HT1080 (cell line): ENCODE measurements at regions not wholly inside any gene's neighbourhood (a gene's known extent, or its start where the extent isn't known, plus 50 kb on each side); places are given as distances from the start of the nearest gene placed in this dataset.
"Not testable (repeated sequence)": the region's sequence is repeated elsewhere in the genome, so short reads cannot be mapped to it uniquely, and the experiment has no call there.

Source experiments
- DNase-seq: peaks from one replicate; pipeline ENCODE4 v3.0.0-alpha.2; 2015; ENCODE audit warnings: low read depth

GRCh38 chr13:67493835-67494234 is 263.7 kb upstream of the PCDH9 start:
- DNase-seq, result no peak

- DNase-seq, result no peak
These were observed 258.9 kb upstream of the PCDH9 start for GRCh38 chr13:67489016-67489415.

- DNase-seq, result no peak
These were observed 251.3 kb upstream of the PCDH9 start for GRCh38 chr13:67481445-67481844.

- peak; percentile 46 for DNase-seq
These were observed 244.0 kb upstream of the PCDH9 start for GRCh38 chr13:67474115-67474514.

- no peak for DNase-seq
These were observed 239.5 kb upstream of the PCDH9 start for GRCh38 chr13:67469623-67470022.

GRCh38 chr13:67466569-67466968 is 236.4 kb upstream of the PCDH9 start:
- no peak for DNase-seq

- DNase-seq, result no peak
These were observed 234.0 kb upstream of the PCDH9 start for GRCh38 chr13:67464154-67464553.

- DNase-seq, result no peak
These were observed 232.0 kb upstream of the PCDH9 start for GRCh38 chr13:67462098-67462497.

- not testable (repeated sequence) for DNase-seq
These were observed 222.4 kb upstream of the PCDH9 start for GRCh38 chr13:67452526-67452925.

- DNase-seq, result no peak
These were observed 215.3 kb upstream of the PCDH9 start for GRCh38 chr13:67445436-67445835.

GRCh38 chr13:67443923-67444322 is 213.8 kb upstream of the PCDH9 start:
- DNase-seq, result no peak

- DNase-seq, result no peak
These were observed 210.3 kb upstream of the PCDH9 start for GRCh38 chr13:67440236-67440975.

- no peak for DNase-seq
These were observed 209.2 kb upstream of the PCDH9 start for GRCh38 chr13:67439365-67439764.

GRCh38 chr13:67438465-67438864 is 208.3 kb upstream of the PCDH9 start:
- no peak for DNase-seq

GRCh38 chr13:67437244-67437643 is 207.1 kb upstream of the PCDH9 start:
- no peak for DNase-seq

GRCh38 chr13:67421475-67421874 is 191.3 kb upstream of the PCDH9 start:
- DNase-seq, result no peak

- DNase-seq, result peak; percentile 61
These were observed 186.2 kb upstream of the PCDH9 start for GRCh38 chr13:67416047-67416925.

- no peak for DNase-seq
These were observed 180.5 kb upstream of the PCDH9 start for GRCh38 chr13:67410645-67411044.

- DNase-seq, result no peak
These were observed 178.7 kb upstream of the PCDH9 start for GRCh38 chr13:67408798-67409197.

- no peak for DNase-seq
These were observed 172.4 kb upstream of the PCDH9 start for GRCh38 chr13:67402546-67402945.

- no peak for DNase-seq
These were observed 165.4 kb upstream of the PCDH9 start for GRCh38 chr13:67395577-67395976.

- DNase-seq, result no peak
These were observed 161.9 kb upstream of the PCDH9 start for GRCh38 chr13:67392014-67392413.
